COLO829 (cell line): ENCODE measurements at regions not wholly inside any gene's neighbourhood (a gene's known extent, or its start where the extent isn't known, plus 50 kb on each side); places are given as distances from the start of the nearest gene placed in this dataset.
"Not testable (repeated sequence)": the region's sequence is repeated elsewhere in the genome, so short reads cannot be mapped to it uniquely, and the experiment has no call there.

ENCODE experiments used
- DNase-seq: peaks from one replicate; pipeline ENCODE4 v3.0.0; 2012; ENCODE audit warnings: low spot score

DNA sequence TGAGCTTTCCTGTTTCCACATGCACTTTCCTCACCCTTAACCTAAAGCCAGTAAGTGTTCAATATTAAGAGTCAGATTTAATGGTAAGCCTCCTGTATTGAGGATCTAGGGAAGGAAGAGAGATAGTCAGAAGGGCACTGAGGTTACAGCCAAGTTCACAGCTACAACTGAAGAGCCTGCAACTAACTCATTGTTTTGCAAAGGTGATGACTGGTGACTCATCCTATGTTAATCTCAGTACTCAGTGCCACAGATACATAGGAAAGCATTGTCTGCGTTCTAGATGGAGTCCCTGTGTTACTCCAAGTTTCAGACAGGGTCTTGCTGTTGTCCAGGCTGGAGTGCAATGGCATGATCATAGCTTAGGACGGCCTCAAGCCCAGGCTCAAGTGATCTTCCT, 157.0 kb upstream of the RBM19 start:
- DNase-seq, result no peak

DNA sequence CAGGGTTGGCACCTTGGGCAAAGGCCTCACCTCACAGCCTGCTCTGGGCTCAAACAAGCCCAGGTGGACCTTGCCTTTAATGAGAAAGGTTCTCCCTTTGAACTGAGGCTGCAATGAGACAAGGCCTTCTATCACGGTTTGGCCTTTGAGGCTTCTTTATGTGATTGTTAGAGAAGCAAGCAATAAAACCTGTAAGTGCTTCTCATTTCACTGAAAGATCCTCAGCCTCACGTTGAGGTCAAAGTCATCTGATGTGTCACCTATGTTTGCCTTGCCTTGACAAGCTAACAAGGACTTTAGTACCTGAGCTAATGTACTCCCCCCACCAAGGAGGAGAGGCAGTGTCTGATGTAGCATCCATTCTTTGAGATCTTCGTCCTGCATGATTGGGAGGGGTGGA, 155.9 kb upstream of the RBM19 start:
- DNase-seq, result no peak

DNA sequence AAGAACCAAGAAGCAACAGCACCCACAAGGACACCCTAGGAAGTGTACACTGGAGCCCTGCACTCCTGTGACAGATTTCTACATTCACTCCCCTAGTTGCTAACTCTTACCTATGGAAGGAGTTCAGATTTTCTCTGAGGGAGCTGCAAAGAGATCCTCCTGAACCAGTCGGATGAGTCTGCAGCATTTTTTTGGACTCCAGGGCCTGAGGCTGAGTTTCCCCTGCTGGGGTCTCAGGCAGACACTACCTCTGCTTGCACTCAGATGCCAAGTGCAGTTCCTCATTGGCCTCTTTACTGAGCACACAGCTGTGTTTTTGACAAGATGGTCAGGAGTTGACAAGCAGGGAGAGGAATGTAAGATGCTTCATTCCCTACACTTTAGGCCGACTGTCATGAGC, 153.2 kb upstream of the RBM19 start:
- DNase-seq, result no peak

DNA sequence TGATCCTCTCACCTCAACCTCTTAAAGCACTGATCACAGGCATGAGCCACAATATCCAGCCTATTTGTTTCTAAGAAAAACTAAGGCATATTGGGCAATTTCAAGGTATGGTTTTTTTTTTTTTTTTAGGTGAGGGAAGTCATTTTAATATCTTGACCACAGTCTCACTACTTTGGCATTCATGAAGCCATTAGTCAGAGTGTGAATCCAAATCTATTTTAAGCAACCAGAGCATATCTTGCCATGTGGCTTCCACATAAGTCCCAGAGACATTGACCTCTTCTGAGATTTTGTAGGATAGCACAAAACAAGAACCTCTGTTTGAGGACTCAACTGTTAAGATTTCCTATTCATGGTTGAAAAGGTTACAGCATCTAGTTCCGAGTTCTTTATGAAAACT, 130.3 kb upstream of the RBM19 start:
- DNase-seq, result no peak

DNA sequence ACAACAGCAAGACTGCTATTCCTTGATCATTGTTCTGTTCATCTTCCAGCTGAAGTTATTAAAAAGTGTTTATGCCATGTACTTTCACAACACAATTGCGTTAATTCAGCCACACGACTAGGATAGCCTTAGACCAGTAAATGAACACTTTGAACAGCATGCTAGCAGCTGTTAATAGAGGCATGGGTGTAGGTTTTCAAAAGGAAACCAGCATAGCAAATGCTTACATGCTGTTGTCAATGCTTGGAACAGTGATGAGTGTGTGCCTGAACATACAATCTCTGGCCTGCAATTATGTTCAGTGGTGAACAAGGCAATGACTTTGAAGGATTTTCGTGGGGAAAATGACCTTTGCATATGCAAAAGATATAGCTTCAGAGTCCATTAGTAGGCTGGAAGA, 127.4 kb upstream of the RBM19 start:
- DNase-seq, result no peak

DNA sequence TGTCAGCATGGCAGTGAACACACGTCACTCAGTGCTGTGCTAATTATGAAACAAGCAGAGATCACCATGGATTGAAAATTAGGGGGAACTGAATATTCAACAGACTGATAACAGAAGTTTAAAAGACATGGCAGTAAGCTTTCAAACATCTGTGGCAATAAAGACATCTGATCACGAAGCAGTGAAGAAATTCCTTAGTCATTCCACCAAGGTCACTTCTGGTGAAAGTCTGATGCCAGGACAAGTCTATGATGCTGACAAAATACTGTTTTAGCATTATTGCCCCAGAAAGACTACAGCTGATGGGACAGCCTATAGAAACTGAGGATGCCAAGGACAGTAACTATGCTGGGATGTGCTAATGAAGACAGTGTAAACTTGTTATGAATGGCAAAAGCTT, 126.9 kb upstream of the RBM19 start:
- no peak for DNase-seq

DNA sequence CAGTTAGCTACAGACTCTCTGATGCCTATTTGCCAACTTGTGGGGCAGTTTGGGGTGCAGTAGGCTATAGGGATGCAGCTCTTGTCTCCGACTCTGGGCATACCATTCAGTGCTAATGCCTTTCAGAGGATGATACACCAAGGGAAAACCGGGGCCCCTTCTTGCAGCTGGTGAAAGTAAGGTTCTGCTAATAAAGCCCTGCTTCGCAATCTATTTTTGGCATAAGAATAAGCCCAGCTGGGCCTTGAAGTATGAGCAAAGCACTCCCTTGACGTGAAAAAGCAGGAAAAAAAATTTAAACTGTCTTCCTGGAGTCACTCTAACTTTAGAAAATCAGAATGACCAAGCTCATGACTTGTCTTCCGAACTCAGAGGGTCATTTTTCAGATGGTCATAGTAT, 124.1 kb upstream of the RBM19 start:
- DNase-seq, result no peak

DNA sequence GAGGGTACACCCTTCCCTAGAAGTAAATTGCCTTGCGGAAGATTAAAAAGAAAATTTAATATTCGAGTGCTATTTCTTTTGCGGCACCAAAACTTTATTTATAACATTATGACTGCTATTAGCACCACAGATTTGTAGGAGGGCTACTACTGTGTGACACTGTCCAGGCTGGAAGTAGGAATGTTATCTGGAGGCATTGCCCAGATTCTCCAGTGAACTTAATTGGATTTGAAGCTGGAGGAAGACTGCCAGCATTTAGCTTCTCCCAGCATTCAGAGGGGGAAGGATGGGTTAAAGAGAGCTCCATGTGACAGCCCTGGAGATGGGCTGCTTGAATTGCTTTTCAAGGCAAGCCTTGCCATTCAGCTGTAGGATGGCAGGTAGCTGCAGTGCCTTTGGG, 107.0 kb upstream of the RBM19 start:
- DNase-seq, result no peak

DNA sequence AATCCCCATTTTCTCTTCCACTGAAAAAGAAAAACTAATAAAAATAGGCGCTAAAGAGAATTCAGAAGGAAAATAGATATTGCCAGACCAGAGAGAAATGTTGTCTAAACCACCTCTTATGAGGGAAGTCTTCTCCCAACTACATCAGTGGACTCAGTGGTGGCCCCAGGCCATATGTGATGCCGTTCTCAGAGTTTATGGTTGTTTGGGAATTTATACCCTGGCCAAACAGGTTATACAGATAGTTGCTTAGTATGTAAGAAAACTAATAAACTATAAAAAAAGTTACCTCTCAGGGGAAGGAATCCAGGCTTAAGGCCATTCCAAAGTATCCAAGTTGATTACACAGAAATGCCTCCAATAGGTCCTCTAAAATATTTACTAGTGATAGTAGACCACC, 103.4 kb upstream of the RBM19 start:
- no peak for DNase-seq

DNA sequence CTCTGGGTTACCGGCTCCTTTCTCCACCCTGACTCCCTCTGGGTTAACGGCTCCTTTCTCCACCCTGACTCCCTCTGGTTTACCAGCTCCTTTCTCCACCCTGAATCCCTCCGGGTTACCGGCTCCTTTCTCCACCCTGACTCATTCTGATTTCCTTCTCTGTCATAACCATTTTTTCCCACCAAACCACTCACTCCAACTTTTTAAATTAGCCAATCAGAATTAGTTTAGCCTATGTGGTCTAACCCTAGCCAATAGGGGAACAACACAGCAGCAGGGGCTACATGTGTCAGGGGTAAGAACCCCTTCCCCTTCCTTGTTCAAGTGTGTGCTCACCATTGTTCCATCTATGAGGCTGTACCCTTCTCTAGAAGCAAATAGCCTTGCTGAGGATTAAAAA, 98.4 kb upstream of the RBM19 start:
- no peak for DNase-seq

DNA sequence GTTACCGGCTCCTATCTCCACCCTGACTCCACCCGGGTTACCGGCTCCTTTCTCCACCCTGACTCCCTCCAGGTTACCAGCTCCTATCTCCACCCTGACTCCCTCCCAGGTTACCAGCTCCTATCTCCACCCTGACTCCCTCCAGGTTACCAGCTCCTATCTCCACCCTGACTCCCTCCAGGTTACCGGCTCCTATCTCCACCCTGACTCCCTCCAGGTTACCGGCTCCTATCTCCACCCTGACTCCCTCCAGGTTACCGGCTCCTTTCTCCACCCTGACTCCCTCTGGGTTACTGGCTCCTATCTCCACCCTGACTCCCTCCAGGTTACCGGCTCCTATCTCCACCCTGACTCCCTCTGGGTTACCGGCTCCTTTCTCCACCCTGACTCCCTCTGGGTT, 97.9 kb upstream of the RBM19 start:
- not testable (repeated sequence) for DNase-seq

DNA sequence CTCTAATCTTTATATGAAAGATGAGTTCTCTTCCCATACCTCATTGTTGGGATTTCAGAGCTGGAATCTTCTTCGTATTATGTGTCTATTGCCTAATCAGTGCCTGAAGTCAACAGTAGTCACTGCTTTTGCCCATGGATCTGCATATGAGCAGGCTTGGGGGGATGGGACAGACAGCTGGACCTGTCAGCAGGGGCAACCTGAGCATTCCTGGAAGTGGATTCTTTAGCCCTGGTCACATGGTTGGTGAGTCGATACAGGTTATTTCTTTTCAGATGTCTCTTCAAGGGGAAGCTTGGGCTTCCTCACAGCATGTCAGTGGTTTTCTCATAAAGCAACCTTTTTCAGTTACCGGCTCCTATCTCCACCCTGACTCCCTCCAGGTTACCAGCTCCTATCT, 97.3 kb upstream of the RBM19 start:
- no peak for DNase-seq

DNA sequence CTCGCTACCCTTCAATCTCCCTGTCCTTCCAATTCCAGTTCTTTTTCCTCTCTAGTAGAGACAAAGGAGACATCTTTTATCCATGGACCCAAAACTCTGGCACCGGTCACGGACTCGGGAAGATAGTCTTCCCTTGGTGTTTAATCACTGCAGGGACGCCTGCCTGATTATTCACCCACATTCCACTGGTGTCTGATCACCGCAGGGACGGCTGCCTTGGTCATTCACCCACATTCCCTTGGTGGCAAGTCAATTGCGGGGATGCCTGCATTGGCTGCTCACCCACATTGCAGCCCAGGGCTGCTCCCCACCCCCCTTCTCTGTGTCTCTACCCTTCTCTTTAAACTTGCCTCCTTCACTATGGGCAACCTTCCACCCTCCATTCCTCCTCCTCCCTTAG, 90.2 kb upstream of the RBM19 start:
- not testable (repeated sequence) for DNase-seq

DNA sequence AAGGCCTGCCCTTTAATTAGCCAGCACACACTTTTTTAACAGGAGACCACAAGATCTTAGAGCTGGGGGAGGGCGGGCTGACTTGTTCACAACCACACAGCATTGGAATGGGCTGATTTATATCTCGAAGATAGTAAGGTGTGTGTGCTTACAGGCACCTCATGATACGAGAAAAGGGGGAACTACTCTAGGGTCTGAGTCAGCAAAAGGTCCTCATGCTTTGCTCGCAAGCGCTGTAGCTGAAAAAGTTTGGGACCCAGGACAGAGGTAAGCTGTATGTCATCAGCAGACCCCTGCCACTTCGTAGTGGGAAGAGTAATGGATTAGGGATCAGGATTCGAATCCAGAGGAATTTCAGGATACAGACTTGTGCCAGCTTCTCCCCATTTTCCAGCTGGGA, 88.9 kb upstream of the RBM19 start:
- DNase-seq, result no peak

DNA sequence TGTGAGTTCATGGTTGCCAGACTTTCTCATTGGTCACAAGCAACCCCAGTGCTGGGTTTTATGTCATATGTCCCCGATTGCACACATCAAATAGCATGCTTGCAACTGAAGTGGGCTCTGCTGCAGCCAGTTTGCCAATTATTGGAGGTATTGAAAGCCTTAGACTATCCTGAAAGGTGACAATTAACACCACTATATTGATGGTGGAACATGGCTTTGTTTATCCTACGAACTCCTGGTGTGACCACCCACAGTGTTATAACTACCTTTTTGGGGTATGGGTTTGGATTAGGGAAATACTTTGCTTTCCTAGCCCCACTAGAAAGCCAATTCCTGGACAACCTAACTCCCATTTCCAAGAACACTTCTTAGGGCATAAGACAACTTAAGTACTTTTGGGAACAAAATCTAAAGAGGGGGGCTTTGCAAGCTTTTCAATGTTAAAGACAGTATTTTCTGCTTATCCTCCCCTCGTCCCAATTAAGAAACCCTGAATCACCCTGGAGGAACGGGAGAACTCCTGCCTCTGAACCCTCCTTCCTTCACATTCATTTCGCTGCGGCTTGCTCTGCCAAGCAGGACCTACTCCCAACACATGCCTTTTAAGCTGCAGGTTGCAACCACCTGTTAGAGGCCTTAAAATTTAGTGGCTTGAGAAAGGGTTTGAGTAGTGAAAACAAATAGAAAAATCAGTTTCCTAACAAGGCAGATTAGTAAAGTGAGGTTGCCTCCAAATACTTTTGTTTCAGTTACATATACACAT, 80.3 kb upstream of the RBM19 start:
- DNase-seq, result no peak

DNA sequence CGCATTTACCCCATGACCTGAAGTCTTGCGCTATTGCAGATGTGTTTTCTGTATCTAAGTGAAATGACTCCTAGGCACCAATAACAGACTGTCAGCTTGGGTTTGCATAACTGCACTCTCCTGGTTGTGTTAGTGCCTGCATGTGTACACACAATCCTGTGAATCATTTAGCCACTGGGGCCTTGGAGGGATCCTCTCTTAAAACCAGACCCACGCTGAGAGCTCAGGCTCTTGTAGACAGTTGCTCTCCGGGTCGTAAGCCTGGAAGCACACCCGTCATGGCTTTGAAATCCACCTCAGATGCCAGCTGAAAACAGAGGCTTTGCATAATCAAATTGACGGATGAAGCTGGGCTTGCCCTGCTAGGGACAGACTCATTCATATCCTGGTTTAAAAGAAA, 79.2 kb upstream of the RBM19 start:
- no peak for DNase-seq

DNA sequence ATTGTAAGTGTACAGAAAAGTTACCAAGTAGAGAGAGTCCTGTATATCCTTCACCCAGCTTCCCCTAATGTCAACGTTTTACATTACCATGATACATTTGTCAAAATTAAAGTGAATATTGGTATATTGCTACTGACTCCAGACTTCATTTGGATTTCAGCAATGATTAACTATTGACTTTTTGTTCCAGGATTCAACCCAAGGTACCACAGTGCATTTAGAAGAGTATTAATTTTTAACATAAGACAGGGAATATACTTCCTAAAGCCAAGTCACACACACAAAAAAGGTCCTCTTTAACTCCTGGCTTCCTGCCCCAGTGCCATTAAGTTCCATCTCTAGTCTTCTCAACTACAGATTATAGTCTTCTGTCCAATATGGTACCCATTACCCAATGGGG, 75.5 kb upstream of the RBM19 start:
- DNase-seq, result no peak

DNA sequence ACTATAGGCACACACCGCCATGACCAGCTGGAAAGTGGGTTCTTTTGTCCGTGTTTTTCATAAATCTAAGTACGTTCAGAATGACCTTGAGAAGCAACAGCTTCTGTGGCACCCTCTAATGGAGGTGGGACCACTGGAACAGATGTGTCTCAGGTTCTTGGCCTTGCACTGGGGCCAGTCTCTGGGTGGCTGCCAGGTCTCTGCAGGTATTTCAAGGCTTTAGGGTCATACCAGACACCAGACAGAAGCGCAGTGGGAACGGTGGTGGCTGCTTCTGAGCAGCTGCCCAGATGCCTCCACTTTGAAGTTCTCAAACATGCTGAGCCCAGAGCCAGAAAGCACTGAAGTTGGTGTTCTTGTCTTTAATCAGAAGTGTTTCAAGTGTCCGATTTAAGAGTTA, 75.0 kb upstream of the RBM19 start:
- no peak for DNase-seq

DNA sequence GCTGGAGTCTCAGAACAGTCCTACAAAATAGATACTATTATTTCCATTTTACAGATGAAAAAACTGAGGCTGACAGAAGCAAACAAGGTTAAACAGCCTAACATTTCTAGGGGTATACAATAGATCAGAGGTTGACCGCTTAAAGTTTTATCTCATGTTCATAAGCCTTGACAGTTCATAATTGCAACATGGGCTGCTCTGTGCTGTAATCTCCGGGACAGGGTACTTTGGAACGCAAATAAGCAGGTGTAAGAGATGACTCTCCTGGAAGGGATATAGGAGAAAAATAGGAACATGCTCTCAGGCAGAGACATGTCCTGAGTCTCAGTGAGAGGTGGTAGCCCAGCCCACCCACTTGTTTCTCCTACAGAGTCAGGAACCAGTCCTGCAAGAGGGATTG, 72.8 kb upstream of the RBM19 start:
- DNase-seq, result no peak

DNA sequence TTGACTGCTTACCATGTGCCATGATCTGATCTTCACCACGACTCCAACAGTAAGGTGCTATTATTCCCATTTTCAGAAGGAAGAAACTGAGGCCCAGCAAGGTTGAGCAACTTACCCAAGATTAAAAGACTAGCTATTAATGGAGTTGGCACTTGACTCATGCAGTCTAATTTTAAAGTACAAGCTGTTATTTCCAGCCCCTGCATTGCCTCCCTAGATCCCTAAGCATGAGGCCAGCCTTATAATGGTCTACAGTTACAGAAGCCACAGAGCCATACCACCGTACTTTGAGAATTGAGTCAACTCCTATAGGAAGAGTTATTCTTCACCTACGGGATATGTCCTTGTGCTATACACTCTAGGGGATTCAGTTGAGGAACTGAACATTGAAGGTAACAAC, 66.7 kb upstream of the RBM19 start:
- DNase-seq, result no peak

DNA sequence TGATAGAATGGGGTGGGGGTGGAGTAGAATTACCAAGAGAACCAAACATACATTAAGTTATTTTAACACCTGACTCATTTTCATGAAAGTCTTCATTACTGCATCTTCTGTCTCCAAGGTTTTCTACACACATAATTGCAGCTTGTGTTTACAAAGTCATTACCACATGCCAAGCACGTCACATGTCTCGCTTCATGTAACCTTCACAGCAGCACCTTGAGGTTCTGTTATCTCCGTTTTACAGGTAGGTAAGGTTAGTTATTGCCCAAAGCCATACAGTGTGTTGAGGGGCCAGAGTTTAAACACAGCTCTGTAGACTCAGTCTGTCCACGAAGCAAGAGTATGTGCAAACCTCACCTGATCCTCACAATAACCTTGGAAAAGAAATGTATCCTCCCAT, 64.3 kb upstream of the RBM19 start:
- no peak for DNase-seq

DNA sequence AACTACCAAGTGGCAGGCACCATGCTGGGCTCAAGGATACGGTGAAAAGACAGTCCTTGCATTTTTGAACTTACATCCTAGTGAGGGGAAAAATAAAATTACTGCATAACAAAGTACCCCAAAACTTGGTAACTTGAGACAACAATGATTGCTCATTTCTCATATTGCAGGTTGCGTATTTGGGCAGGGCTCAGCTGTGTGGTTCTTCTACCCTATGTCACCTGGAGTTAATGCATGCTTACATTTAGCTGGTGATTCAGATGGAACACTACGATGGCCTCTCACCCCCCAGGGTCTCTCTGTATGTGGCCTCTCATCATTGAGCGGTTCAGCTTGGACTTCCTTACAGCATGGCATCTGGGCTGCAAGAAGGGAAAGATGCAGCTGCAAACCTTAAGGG, 60.7 kb upstream of the RBM19 start:
- DNase-seq, result no peak

DNA sequence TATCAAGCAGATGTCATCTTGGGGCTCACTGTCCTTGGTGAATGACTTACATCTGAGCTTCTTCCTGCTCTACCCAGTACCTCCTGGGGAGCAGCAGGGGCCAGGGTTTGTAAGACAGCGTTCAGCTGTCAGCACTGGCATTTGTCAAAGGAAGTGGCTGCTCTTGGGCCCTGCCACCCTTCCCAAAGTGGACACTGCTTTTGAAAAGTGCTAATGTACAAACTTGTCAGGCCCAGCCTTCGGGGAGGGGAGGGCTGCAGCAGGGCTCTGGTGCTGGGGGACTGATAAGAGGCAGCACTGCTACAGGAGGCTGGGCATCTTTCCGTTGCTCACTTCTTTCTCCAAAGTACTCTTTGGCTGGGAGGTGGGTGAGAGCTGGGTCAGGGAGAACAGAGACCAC, 59.8 kb upstream of the RBM19 start:
- DNase-seq, result no peak

DNA sequence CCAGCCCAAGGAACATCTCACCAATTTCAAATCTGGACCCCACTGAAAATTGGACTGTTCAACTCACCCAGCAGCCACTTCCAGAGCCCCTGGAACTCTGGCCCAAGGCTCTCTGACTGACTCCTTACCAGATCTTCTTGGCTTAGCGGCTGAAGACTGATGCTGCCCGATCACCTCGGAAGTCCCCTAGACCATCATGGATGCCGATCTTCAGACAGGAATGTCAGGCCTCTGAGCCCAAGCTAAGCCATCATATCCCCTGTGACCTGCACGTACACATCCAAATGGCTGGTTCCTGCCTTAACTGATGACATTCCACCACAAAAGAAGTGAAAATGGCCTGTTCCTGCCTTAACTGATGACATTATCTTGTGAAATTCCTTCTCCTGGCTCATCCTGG, 56.0 kb upstream of the RBM19 start:
- DNase-seq, result not testable (repeated sequence)

DNA sequence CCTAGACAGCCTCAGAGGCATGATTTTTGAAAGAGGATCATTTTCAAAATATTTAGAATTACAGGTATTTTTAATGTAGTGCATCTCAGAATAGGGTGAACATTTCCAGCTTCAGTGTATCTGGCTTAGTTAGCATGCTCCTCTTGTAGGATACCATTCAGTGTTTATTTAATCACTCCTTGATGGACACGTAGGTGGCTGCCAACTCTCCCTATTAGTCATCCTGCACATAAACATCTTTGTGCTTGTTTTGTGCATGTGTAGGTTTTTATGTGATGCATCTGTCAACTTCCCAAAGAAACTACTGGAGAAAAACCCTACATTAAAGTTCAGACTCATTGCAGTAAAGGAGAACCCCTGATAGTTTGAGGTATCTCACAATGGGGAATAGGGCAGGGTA, 52.5 kb upstream of the RBM19 start:
- peak; percentile 9 for DNase-seq
